MCF 10A (cell line): ENCODE measurements at regions not wholly inside any gene's neighbourhood (a gene's known extent, or its start where the extent isn't known, plus 50 kb on each side); places are given as distances from the start of the nearest gene placed in this dataset.

Experiments used
- BruUV-seq: library from RNA; stranded (reverse); fragments of 400-500 nt; replicated peaks from 2 replicates; lab custom pipeline; 2021; lab: Mats Ljungman, UMichigan
- CTCF ChIA-PET: fragments of 300-600 bp; sonication (Branson Sonifier 250); formaldehyde crosslinking; extraction: SDS; loops from one replicate; lab custom pipeline; 2021; ENCODE audit warnings: antibody characterized with exemption, inconsistent platforms; lab: Yijun Ruan, JAX
- POLR2A ChIA-PET: fragments of 300-600, 350-650 bp; sonication (Branson Sonifier 250); formaldehyde crosslinking; extraction: SDS; loops from one replicate; lab custom pipeline; 2020; ENCODE audit warnings: antibody characterized with exemption, inconsistent platforms; lab: Yijun Ruan, JAX
- DNase-seq: peaks from one replicate; pipeline ENCODE4 v3.0.0-alpha.2; 2018; ENCODE audit not compliant: unreplicated experiment
- H3K27ac Mint-ChIP-seq: one replicate; pipeline ENCODE4 v1.8.0; 2022; ENCODE audit warnings: mild to moderate bottlenecking, low read depth, mixed read lengths; ENCODE audit not compliant: unreplicated experiment
- H3K27me3 Mint-ChIP-seq: one replicate; pipeline ENCODE4 v1.8.0; 2022; ENCODE audit warnings: mixed read lengths; ENCODE audit not compliant: insufficient read depth, unreplicated experiment
- H3K36me3 Mint-ChIP-seq: one replicate; pipeline ENCODE4 v1.8.0; 2022; ENCODE audit warnings: mild to moderate bottlenecking, moderate library complexity, mixed read lengths; ENCODE audit not compliant: insufficient read depth, unreplicated experiment
- H3K4me1 Mint-ChIP-seq: one replicate; pipeline ENCODE4 v1.8.0; 2022; ENCODE audit warnings: mixed read lengths; ENCODE audit not compliant: insufficient read depth, unreplicated experiment
- H3K4me3 Mint-ChIP-seq: one replicate; pipeline ENCODE4 v1.8.0; 2022; ENCODE audit warnings: mild to moderate bottlenecking, moderate library complexity, mixed read lengths; ENCODE audit not compliant: unreplicated experiment
- H3K9me3 Mint-ChIP-seq: one replicate; pipeline ENCODE4 v1.8.0; 2022; ENCODE audit warnings: mixed read lengths; ENCODE audit not compliant: unreplicated experiment
- intact Hi-C: fragments of 100-400 bp; cut with micrococcal nuclease; formaldehyde crosslinking; loops from 2 replicates; pipeline ENCODE4 v1.14.1; 2022
- TF ChIP-seq, protein P1 (sequence below): fragments of 200-600 bp; IDR thresholded peaks from one replicate; pipeline ENCODE4 v1.8.0; 2022; ENCODE audit warnings: antibody characterized with exemption, mild to moderate bottlenecking; ENCODE audit not compliant: unreplicated experiment

DNA sequence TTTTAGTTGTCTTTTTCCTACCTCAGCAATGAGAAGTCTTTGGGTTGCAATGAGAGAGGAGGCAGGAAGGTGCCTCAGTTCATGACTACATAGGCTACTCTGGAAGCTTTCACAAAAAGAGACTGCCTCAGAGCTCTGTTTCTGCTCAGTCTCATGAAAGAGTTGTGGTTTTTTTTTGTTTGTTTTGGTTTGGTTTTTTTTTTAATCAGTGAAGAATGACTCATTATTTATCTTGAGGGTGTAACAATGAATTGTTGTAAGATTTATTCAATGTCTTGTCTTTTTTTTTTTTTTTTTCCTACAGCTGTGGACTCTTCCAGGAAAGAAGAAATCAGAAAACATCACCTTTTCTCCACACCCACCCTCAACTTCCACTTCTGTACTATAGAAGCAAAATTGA is 67.5 kb upstream of the CXCL13 start:
- intact Hi-C loops = loop anchor here (1.0 to 5.0 kb wide), 3 partner anchors 41 to 61 kb away; no protein-coding TSS in a partner anchor
- TF ChIP-seq, protein P1, sequence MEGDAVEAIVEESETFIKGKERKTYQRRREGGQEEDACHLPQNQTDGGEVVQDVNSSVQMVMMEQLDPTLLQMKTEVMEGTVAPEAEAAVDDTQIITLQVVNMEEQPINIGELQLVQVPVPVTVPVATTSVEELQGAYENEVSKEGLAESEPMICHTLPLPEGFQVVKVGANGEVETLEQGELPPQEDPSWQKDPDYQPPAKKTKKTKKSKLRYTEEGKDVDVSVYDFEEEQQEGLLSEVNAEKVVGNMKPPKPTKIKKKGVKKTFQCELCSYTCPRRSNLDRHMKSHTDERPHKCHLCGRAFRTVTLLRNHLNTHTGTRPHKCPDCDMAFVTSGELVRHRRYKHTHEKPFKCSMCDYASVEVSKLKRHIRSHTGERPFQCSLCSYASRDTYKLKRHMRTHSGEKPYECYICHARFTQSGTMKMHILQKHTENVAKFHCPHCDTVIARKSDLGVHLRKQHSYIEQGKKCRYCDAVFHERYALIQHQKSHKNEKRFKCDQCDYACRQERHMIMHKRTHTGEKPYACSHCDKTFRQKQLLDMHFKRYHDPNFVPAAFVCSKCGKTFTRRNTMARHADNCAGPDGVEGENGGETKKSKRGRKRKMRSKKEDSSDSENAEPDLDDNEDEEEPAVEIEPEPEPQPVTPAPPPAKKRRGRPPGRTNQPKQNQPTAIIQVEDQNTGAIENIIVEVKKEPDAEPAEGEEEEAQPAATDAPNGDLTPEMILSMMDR = no peak
- Mint-ChIP-seq H3K36me3 (no peaks in the 10 kb centered on the region), H3K4me1 (peaks cover 29% of the 10 kb centered on the region), H3K27ac (peak overlapping the region; percentile 87), H3K4me3 (peak overlapping the region; percentile 55), H3K27me3 (peaks cover 31% of the 10 kb centered on the region), H3K9me3 (no peaks in the 10 kb centered on the region)
- peak; percentile 83 for DNase-seq
- POLR2A ChIA-PET = interaction anchor here (0.8 to 3.1 kb wide), 9 partner anchors 13 to 168 kb away, joined by 3 to 25 read pairs (median 5); no protein-coding TSS in a partner anchor
- no TSS peak for BruUV-seq
- CTCF ChIA-PET = interaction anchor here (0.5 to 3.4 kb wide), 6 partner anchors 39 to 248 kb away, joined by 3 to 14 read pairs (median 4); no protein-coding TSS in a partner anchor

DNA sequence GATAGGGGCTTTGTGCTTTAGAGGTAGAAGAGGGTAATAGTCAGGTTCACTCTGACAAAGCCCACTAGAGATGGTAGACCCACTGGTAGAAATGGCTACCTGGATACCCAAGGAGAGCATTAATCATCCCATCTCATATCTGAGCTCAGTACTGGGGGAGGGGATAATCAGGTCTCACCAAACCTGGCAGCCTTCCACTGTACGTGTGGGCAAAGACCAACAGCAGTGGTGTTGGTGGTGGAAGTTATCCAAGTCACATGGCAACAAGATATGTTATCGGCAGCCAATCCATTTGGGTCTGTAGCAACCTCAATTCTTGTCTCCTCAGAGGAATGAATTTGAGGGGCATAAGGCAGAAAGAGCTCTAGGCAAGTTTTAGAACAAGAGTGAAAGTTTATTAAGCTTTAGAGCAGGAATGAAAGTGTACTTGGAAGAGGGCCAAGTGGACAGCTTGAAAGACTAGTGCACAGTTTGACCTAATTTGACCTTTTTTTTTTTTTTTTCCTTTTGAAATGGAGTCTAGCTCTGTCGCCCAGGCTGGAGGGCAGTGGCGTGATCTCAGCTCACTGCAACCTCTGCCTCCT is 67.0 kb upstream of the CXCL13 start:
- intact Hi-C loops = loop anchor here (1.0 to 5.0 kb wide), 3 partner anchors 41 to 61 kb away; no protein-coding TSS in a partner anchor
- Mint-ChIP-seq H3K4me3 (peak overlapping the region; percentile 55), H3K27ac (peak overlapping the region; percentile 87), H3K27me3 (peaks cover 30% of the 10 kb centered on the region), H3K36me3 (no peaks in the 10 kb centered on the region), H3K9me3 (no peaks in the 10 kb centered on the region), H3K4me1 (peaks cover 29% of the 10 kb centered on the region)
- ChIA-PET POLR2A (interaction anchor here (0.6 to 3.1 kb wide), 10 partner anchors 12 to 255 kb away, joined by 3 to 25 read pairs (median 4); no protein-coding TSS in a partner anchor), CTCF (interaction anchor here (0.5 to 3.4 kb wide), 7 partner anchors 39 to 248 kb away, joined by 3 to 14 read pairs (median 3); no protein-coding TSS in a partner anchor)
- TF ChIP-seq, protein P1 = no peak
- DNase-seq = peak; percentile 77
- no TSS peak for BruUV-seq
